ENCODE measurements at regions not wholly inside any gene's neighbourhood (a gene's known extent, or its start where the extent isn't known, plus 50 kb on each side); places are given as distances from the start of the nearest gene placed in this dataset.

DNA sequence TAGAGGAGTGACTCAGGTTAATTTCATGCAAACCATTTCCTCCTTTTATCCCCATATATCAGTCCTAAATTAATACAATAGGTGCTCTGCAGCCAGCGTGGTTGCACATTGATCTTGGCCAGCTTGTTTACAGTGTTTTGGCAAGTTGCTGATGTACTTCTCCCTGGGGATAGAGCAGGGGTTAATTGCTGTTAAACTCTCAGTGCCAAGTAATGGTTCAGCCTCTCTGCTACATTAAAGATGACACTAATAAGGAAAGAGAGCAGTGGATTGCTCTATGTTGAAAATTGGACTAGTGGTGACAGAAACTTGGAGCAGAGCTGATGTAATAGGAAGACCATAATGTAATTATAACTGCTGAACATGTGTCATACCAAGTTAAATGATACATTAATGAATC, 717.5 kb downstream of the RERGL start:
- TF ChIP-seq CTCF (IDR thresholded peaks at IDR 0.05) (no peak), EP300 (IDR thresholded peaks at IDR 0.05) (no peak), POLR2A (IDR thresholded peaks at IDR 0.05) (no peak)
